ENCODE measurements at regions not wholly inside any gene's neighbourhood (a gene's known extent, or its start where the extent isn't known, plus 50 kb on each side); places are given as distances from the start of the nearest gene placed in this dataset.
"Not testable (repeated sequence)": the region's sequence is repeated elsewhere in the genome, so short reads cannot be mapped to it uniquely, and the experiment has no call there.

DNA sequence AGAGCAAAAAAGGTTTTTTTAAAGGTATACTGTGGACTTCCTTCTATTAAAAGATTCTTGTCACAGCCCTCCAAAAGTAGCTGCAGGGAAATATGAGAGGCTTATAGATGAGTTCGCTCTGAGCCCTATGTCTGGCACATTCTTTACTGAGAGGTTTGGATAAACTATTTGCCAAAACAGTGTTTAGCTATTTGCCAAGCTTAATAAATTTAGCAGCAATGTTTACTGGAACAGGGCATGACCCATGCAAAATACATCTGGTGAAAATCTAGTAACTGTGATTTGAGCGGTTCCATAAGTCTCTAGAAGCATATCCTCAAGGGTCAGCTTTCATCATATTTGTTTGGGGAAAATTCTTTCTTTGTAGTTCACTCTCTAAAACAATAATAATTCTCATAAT, 1696.7 kb upstream of the PIK3C3 start:
- Histone ChIP-seq H2AFZ (ENCODE audit: low read length) (no peak overlapping the region), H3K9me2 (ENCODE audit: insufficient read depth, low read length) (no peaks in the 10 kb centered on the region), H3K4me2 (ENCODE audit: low read length) (no peak overlapping the region), H3K9me3 (ENCODE audit: low read length) (no peaks in the 10 kb centered on the region), H3K27ac (ENCODE audit: low read depth, low read length, poor library complexity, severe bottlenecking) (no peak overlapping the region), H3K79me2 (ENCODE audit: insufficient read depth, low read depth, low read length) (no peaks in the 10 kb centered on the region), H3K4me1 (ENCODE audit: insufficient read depth, low read length, poor library complexity, severe bottlenecking) (no peaks in the 10 kb centered on the region), H3K36me3 (ENCODE audit: insufficient read depth, low read length) (no peaks in the 10 kb centered on the region), H3K4me3 (ENCODE audit: low read depth, low read length, poor library complexity, severe bottlenecking) (no peak overlapping the region), H4K20me1 (ENCODE audit: insufficient read depth, low read length) (no peaks in the 10 kb centered on the region)
- no peak for TF ChIP-seq EZH2phosphoT487 (IDR thresholded peaks at IDR 0.05; ENCODE audit: borderline replicate concordance, low read depth, low read length)
- TF ChIP-seq, protein P1, sequence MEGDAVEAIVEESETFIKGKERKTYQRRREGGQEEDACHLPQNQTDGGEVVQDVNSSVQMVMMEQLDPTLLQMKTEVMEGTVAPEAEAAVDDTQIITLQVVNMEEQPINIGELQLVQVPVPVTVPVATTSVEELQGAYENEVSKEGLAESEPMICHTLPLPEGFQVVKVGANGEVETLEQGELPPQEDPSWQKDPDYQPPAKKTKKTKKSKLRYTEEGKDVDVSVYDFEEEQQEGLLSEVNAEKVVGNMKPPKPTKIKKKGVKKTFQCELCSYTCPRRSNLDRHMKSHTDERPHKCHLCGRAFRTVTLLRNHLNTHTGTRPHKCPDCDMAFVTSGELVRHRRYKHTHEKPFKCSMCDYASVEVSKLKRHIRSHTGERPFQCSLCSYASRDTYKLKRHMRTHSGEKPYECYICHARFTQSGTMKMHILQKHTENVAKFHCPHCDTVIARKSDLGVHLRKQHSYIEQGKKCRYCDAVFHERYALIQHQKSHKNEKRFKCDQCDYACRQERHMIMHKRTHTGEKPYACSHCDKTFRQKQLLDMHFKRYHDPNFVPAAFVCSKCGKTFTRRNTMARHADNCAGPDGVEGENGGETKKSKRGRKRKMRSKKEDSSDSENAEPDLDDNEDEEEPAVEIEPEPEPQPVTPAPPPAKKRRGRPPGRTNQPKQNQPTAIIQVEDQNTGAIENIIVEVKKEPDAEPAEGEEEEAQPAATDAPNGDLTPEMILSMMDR (conservative IDR thresholded peaks at IDR 0.05; ENCODE audit: low read length): no peak
- ChIA-PET CTCF (ENCODE audit: unreplicated experiment) (no interaction called here), POLR2A (interaction anchor here (0.7 kb wide), 1 partner anchor 8 kb away, joined by 3 read pairs; no protein-coding TSS in a partner anchor)
- no TSS peak for BruUV-seq (replicated peaks)
- intact Hi-C loops (cut with micrococcal nuclease; ENCODE audit: unreplicated experiment): no loop called here
- DNase-seq (ENCODE audit: low spot score): no peak

DNA sequence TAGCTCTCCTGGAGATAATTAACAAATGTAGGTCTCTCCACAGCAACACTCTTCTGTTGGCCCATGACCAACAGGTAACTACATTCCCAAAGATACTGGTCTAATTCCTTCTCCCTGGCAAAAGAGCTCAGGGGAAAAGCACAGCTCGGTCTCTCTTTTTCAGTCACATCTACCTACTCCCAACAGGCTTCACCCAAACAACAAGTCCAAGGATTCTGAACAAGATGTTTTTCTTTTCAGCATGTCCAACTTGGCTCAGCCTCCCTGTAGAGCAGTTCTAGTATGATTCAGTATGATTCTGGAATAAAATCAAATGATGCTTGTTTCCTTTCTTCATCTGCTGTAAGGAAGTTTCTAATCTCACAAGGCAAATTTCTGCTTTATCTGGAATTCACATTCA, 1704.8 kb upstream of the PIK3C3 start:
- BruUV-seq (replicated peaks): no TSS peak
- Histone ChIP-seq H3K36me3 (ENCODE audit: insufficient read depth, low read length) (no peaks in the 10 kb centered on the region), H3K4me3 (ENCODE audit: low read depth, low read length, poor library complexity, severe bottlenecking) (no peak overlapping the region), H3K9me2 (ENCODE audit: insufficient read depth, low read length) (no peaks in the 10 kb centered on the region), H2AFZ (ENCODE audit: low read length) (no peak overlapping the region), H3K79me2 (ENCODE audit: insufficient read depth, low read depth, low read length) (no peaks in the 10 kb centered on the region), H3K27ac (ENCODE audit: low read depth, low read length, poor library complexity, severe bottlenecking) (no peak overlapping the region), H3K4me1 (ENCODE audit: insufficient read depth, low read length, poor library complexity, severe bottlenecking) (no peaks in the 10 kb centered on the region), H3K9me3 (ENCODE audit: low read length) (no peaks in the 10 kb centered on the region), H4K20me1 (ENCODE audit: insufficient read depth, low read length) (no peaks in the 10 kb centered on the region), H3K4me2 (ENCODE audit: low read length) (no peak overlapping the region)
- intact Hi-C loops (cut with micrococcal nuclease; ENCODE audit: unreplicated experiment): no loop called here
- ChIA-PET CTCF (ENCODE audit: unreplicated experiment) (no interaction called here), POLR2A (interaction anchor here (0.6 kb wide), 1 partner anchor 8 kb away, joined by 3 read pairs; no protein-coding TSS in a partner anchor)
- no peak for DNase-seq (ENCODE audit: low spot score)
- no peak for TF ChIP-seq EZH2phosphoT487 (IDR thresholded peaks at IDR 0.05; ENCODE audit: borderline replicate concordance, low read depth, low read length)
- TF ChIP-seq, protein P1 (conservative IDR thresholded peaks at IDR 0.05; ENCODE audit: low read length): no peak

DNA sequence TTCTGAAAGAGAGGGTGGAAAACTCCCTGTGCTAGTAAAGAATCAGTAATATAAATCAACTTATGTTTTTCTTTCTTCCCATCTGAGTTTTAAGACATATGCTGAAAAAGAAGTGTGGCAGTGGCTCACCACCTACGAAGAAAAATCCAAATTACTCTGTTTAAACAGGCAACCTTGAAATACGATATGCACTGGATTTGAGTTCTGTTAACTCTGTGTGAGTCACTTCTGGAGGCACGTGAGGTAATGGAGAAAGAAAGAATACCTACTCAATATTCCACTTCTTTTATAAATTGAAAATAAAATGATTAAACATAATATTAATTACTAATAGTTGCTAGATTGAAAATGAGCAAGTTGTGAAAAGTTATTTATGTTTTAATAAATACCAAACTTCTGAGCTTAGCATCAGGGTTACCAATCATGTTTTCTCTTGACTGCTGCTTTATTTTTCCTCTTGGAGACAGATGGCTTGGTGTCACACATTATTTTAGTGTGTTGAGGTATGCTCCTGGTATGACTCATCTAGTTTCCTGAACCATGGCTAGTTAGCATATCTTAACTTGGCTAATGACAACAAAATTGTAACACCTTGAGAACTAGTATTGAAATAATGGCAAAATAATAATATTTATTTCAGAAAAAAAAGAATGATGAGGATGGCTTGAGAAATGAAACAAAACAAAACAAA, 1705.5 kb upstream of the PIK3C3 start:
- no peak for DNase-seq (ENCODE audit: low spot score)
- H3K4me1 ChIP-seq (ENCODE audit: insufficient read depth, low read length, poor library complexity, severe bottlenecking): no peaks in the 10 kb centered on the region
- H3K36me3 ChIP-seq (ENCODE audit: insufficient read depth, low read length): no peaks in the 10 kb centered on the region
- no peak overlapping the region for H2AFZ ChIP-seq (ENCODE audit: low read length)
- ChIA-PET CTCF (ENCODE audit: unreplicated experiment) (no interaction called here), POLR2A (no interaction called here)
- no TSS peak for BruUV-seq (replicated peaks)
- no peaks in the 10 kb centered on the region for H3K9me2 ChIP-seq (ENCODE audit: insufficient read depth, low read length)
- H3K4me3 ChIP-seq (ENCODE audit: low read depth, low read length, poor library complexity, severe bottlenecking): no peak overlapping the region
- no peaks in the 10 kb centered on the region for H4K20me1 ChIP-seq (ENCODE audit: insufficient read depth, low read length)
- no peaks in the 10 kb centered on the region for H3K79me2 ChIP-seq (ENCODE audit: insufficient read depth, low read depth, low read length)
- H3K27ac ChIP-seq (ENCODE audit: low read depth, low read length, poor library complexity, severe bottlenecking): no peak overlapping the region
- intact Hi-C loops (cut with micrococcal nuclease; ENCODE audit: unreplicated experiment): no loop called here
- H3K9me3 ChIP-seq (ENCODE audit: low read length): no peaks in the 10 kb centered on the region
- H3K4me2 ChIP-seq (ENCODE audit: low read length): no peak overlapping the region
- TF ChIP-seq, protein P1 (conservative IDR thresholded peaks at IDR 0.05; ENCODE audit: low read length): no peak
- TF ChIP-seq EZH2phosphoT487 (IDR thresholded peaks at IDR 0.05; ENCODE audit: borderline replicate concordance, low read depth, low read length): no peak

GRCh38 chr18:40245612-40246011, 1709.4 kb upstream of the PIK3C3 start:
- H3K9me3 ChIP-seq (ENCODE audit: low read length); H3K9me2 ChIP-seq (ENCODE audit: insufficient read depth, low read length); CTCF ChIA-PET (ENCODE audit: unreplicated experiment); H3K4me3 ChIP-seq (ENCODE audit: low read depth, low read length, poor library complexity, severe bottlenecking); H3K4me1 ChIP-seq (ENCODE audit: insufficient read depth, low read length, poor library complexity, severe bottlenecking); H3K27ac ChIP-seq (ENCODE audit: low read depth, low read length, poor library complexity, severe bottlenecking); H4K20me1 ChIP-seq (ENCODE audit: insufficient read depth, low read length); DNase-seq (ENCODE audit: low spot score); H3K79me2 ChIP-seq (ENCODE audit: insufficient read depth, low read depth, low read length); H3K36me3 ChIP-seq (ENCODE audit: insufficient read depth, low read length); POLR2A ChIA-PET; H2AFZ ChIP-seq (ENCODE audit: low read length); BruUV-seq (replicated peaks); H3K4me2 ChIP-seq (ENCODE audit: low read length); intact Hi-C loops (cut with micrococcal nuclease; ENCODE audit: unreplicated experiment): not testable (repeated sequence)
